GM19372 (cell line): ENCODE measurements at regions not wholly inside any gene's neighbourhood (a gene's known extent, or its start where the extent isn't known, plus 50 kb on each side); places are given as distances from the start of the nearest gene placed in this dataset.

Experiments used
- ATAC-seq: cut with Tn5 transposase; IDR thresholded peaks from one replicate; pipeline ENCODE4 v1.9.1; 2021; ENCODE audit warnings: mild to moderate bottlenecking, low read depth, moderate library complexity; ENCODE audit not compliant: unreplicated experiment

DNA sequence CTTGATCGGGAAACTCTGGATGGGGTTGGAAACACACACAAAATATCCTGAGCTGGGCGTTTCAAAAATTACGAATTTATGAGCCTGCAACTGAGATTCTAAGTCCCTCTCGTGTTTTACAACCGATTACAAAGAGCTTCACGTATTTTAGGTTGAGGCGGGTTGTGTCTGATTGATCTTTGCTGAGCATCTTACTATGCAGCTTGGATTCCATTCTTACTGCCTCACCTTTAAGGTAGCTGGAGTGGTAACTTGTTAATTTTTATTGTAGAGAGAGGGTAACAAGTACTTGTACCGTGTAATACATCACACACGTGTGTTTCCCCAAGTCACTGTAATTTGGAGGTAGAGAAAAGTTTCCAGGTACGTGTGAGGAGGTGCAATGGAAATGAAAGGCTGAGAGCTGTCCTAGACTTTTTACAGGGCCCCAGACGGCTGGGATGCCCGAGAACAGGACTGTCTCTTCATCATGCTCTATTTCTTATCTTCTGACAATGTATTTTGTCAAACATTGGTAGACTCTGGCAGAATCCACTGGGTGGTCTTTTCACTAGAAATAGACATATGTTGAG lies 97.8 kb upstream of the TENM3 start:
- no peak for ATAC-seq

DNA sequence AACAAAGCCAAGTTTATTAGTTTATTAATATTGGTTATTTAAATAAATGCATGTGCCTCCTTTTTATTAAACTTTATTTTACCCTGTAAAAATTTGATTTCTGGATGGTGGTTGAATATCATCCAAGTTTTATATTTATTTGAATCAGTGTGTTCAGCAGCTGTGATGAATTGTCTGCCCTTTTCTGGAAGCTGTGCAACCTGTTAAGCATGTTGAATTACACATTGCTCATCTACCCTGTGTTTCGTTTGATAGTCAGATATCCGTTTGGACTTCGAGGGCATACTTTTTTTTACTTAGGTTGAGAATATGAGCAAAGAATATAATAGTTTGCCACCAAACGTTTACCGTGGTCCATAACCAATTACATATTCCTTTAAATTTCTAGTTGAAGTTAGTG lies 95.8 kb upstream of the TENM3 start:
- no peak for ATAC-seq

DNA sequence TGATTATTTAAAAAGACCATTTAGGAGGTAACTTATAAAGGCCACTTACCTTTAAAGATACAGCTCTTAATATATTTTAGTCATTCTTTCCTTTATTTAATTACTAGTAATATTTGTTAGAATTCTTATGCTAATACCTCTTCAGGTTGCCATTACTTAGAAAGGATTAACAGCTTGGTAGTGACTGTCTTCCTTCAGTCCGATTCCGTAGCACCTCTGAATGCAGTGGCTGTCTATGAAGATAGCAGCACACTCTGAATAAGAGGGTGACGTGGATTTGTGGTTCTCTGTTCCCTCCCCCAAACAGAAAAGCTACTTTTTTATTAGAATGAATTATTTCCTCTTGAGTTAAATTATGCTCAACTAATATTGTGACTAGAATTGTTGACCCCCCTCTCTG lies 92.6 kb upstream of the TENM3 start:
- ATAC-seq = no peak

DNA sequence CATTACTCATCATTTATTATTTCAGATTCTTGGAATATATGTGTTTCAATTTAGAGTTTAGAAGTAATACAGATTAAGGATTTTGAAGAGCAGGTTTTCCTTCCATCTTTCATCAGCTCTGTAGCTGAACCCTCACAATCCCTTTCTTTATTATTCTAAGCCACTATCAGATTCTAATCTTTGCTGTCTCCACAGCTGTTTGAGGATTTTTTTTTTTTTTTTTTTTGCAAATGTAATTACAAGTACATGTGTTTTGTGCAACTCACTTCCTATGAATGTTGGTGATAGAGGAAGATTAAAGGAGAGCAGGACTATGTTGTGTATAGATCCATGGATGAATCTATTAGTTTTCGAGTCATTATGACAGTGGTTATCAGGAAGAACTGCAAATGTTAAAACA lies 87.4 kb upstream of the TENM3 start:
- no peak for ATAC-seq

DNA sequence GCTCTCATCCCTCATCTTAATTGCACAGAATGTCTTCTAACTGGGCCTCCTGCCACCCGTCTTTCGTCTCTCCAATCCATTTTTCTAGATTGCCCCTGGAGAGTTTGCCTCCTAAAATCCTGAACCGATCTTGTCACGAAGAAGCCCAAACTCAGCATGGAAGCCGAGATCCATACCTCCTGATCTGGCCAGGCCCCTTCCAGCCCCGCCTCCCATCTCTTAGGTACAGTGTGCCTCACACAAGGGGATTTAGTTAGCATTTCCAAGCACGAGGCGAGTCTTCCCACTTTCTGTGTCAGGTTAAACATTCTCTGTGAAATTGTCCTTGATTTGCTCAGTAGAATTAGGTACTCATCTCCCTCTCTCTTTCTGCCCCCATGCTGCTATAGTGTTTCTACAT lies 80.0 kb upstream of the TENM3 start:
- no peak for ATAC-seq

DNA sequence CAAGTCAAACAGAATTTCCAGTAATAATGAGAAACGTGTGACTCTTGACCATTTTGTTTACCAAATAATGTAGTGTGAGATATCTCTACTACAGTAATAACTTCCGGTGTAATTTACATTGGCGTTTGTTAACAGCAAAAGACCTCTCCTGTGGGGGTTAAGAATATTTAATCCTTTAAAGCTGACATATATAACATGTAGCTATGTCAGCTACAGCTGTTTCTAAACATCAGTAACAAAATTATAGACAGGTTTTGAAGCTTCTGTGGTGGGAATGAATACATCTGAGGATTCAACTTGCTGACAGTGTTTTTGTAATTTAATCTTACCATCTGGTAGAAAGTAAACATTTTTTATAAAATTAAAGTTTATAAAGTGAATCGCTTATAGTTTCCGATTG lies 73.6 kb upstream of the TENM3 start:
- no peak for ATAC-seq

DNA sequence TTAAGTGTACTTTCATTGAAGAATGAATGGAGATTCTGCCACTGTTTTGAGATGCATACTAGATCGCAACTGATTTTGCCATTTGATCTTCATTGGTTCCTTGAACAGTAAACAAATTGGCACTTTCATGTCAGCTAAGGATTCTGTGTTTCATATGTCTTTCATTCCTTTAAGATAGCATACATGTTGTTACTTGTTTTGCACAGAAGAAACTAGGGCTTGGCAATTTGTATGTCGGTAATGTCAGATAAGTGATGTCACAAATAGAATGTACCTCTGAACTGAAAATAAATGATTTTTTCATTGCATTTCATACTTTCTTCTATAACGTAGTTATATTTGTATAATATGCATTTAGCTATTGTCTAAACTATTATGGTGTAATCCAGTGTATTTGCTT lies 73.2 kb upstream of the TENM3 start:
- no peak for ATAC-seq

DNA sequence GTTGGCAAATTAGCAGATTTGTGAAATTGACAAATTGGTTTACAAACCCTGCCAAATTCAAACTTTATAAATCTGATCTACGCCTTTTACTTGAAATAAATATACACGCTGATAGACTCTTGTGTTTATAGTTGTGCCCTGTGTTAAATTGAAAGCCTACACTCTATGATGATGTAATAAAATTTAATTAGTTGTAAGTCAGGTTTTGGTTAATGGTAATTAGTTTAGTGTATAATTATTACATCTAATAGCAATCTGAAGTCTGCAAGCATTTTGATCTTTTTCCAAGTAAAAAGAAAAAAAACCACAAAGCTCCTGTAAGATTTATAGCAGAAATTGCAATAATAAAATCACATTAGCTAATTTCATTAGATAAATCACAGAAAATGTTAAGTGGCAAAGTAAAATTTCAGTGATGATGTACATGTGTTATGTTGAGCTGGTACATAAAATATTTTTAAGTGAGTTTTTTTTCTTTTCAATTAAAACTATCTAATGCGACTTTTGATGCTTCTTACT lies 72.7 kb upstream of the TENM3 start:
- no peak for ATAC-seq

DNA sequence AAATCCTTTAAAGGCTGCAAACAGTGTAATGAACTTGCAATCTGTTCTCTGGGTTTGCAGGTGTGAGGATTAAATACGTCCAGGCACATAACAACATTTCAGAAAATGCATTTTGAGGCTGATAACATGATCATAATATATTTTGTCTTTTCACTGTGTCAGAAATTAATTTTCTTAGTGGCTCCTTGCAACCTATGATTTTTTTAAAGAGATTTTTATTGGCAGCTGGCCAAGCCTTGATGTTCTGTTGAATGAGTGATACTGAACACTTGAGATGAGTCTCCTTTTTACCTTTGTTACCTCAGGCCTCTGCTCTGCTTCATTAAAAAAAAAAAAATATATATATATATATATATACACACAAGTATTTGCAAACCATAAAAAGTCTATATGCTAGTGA lies 68.2 kb upstream of the TENM3 start:
- ATAC-seq = no peak

DNA sequence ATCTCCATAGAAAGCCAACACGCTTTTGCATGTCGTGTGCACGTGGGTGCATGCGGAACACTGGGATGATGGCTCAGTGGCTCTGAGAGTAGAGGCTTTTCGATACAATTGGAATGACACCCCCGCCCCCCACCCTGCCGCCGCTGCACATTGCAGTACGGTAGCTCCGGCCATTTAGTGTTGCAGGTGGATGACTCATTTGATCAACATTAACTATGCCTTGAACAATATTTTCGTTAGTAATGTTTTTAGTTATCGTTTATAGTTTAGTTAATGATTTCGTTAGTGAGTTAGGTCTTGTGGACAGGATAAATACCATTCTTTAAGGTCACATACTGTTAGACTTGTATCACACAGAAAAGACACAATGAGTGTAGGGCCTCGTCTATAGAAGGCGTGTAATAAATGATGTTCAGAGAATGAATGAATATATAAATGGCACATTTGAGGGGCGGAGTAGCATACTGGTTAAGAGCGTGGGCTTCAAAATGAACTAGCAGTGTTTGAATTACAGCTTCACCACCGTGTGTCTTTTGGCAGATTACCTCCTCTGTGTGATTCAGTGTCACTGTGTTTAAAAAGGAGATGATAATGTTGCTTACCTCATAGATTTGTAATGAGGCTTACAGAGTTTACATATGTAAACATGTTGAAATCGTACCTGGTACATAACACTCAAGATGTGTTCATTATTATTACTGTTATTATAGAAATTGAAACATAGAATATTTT lies 67.2 kb upstream of the TENM3 start:
- no peak for ATAC-seq

DNA sequence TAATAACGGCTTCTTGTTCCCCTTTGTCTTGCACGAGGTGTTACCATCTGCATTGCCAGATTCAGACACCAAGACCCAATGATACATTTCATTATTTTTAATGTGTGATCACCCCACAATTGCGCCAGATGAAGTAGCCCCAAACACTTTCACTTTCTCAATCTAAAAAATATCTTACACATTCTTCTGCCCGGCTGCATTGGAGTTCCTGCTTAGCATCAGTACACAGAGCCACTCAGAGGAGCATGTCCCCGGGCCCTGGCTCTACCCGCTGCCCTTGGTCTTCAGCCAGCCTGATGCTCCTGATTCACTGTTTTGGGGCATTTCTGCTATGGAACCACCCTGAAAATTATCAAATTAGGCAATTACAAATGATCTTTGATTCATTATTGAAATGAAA lies 66.0 kb upstream of the TENM3 start:
- ATAC-seq = no peak

DNA sequence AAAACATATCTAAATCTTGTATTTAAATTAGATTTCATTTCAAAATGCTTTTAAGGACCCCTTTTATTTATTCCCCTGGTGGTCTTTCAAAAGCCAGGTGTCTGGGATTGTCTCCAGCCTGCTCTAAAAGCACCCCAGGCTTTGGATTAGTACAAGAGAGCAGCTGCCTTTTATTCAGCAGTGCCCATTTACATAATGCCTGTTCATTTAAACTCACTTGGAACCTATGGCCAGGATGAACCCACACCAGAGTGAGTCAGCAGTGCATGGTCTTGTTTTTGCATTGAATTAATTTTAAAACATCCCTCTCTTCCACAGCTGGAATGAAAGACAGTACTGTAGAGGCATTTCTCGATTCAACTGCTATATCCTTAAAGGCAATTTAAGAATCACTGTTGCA lies 64.1 kb upstream of the TENM3 start:
- ATAC-seq = no peak

DNA sequence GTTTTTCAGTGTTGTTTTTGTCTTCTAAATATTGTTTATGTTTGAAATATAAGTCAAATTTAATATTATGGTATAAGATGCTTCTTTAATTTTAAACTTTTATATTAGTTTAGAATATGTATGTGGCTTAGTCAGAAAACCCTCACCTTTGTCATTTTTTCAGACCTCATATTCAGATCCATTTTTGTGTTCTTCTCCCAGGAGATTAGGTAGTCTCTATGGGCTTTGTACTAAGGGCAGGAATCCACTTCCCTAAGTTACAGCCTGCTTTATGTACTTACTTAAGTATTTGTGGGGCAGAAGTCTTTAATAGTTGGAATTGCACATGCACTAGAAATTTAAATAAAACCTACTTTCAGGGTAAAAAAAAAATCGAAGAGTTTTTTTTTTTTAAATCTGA lies 63.5 kb upstream of the TENM3 start:
- ATAC-seq = no peak

DNA sequence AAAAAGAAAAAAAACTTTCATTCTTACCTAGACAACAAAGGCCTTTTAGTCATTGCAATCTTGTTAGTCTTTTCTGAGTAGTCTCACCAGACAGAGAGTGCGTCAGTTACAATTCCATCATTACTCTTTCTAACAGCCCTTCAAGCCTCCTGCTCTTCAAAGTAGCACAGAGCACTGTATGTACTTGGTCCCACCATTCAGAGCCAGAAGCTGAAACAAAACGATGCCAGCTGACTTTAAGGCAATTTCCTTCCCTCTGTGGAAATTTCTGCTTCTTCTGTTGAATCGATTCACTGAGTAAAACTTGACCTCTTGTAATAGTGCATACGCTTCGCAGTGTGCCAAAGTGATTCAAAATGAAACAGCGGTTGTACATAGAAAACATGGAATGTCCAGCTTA lies 57.7 kb upstream of the TENM3 start:
- no peak for ATAC-seq

DNA sequence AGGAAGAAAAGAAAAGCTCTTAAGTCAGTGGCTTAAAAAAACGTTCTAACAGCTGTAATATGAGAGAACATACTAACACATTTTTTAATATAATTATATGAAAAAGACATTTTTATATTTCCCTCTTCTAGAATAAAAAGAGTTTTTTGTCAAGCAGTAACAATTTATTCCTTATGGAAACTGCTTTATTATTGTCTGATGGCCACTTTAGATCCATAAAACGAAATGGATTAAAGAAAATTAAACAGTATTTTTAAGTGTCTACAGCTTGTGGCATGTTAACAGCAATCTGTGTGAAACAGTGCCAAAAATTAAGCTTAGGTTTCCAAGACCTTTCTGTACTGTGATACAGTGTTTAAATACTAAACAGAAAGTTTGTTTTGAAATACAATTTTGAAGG lies 55.5 kb upstream of the TENM3 start:
- ATAC-seq = no peak

DNA sequence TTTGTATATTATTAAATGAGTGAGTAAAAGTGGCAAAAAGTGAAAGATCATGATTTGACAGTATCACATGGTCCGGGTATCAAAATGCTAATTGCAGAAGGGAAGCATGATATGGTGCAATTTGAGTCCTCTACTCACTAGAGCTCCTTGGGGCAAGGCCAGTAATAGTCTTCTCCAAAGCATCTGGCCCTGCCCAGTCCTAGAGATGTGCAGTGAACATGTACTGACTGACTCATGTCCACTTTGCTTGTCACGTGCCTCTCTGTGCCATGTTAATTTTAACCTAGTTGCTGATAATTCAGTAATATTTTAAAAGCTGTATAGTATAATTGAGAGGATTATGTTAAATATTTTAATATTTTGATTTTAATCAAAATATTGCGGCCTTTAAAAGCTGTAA lies 54.6 kb upstream of the TENM3 start:
- no peak for ATAC-seq

DNA sequence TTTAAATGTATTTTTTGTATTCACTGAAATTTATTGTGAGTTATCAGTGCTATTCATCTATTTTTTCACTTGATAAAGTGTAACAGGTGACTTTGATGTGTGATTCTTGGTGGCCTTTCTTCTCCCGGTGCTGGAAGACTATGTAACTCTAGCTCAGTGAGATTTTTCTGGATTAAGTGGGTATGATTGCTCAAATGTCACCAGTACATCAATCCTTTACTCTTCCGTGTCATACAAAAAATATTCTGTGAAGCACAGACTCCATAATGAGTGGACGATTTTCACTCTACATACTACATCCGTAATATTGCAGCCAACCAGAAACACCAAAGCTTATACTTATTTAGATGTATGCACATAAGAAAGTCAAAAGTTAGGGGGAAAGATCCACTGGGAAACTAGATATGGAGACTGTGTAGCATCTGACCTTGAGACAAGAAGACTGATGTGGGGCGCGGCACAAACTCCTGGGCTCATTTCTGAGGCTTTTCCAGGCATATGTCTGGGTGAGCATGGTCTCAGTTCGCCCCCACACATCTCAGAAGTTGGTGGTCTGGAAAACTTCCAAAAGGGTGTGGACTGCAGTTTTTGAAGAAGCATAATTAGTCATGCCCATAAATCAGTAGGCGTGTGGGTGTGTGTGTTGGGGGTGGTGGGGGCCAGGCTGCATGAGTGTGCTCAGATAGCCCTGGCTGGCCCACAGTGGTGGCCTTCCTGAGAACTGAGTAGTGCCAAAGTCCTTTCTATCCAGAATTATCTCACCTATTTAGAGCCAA lies 53.9 kb upstream of the TENM3 start:
- ATAC-seq = no peak

DNA sequence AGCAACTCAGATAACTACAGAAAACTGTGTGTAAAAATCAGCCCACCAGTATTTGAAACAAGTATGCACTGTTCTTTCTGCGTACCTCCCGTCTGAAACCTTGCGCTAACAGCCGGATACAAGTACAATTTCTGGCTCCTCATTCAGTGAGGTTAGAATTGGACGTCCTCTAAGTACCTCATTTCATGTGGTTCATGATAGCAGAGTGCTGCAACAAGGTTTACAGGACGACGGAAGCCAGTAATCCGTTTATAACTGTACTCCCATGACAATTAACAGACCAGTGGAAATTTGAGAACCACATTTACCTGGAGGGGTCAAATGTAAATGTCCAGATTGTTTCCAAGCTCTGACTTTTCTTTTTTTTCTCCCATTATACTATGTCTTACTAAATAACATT lies 52.9 kb upstream of the TENM3 start:
- no peak for ATAC-seq

DNA sequence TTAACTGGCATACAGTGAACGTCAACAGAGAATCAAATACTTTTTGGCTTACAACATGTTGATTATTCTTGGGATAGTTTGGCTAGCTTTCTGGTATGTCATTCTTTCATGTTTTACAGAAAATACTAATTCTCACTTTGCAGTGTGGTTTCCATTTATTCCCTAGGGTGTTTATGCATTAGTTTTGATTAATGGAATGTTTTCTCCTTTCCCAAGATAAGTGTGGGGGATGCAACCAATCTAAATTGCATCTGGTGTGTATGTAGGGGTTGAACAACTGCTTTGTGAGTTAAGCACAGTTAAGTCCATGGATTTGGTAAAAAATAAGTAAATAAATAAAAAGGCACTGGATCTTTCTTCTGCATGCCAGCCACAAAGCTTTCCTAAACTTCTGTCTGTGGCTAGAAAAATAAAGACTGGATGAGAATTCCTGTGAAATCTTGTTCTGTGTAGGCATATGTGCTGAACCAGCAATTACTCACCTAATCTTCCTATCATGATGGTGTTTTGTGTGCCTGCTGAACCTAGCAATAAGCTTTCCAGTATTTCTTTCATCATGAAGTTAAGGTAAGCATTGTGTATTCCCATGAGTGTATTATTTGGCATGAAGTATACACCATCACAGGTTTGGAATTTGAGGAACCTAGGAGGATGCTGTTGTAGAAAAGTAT lies 50.6 kb upstream of the TENM3 start:
- no peak for ATAC-seq

DNA sequence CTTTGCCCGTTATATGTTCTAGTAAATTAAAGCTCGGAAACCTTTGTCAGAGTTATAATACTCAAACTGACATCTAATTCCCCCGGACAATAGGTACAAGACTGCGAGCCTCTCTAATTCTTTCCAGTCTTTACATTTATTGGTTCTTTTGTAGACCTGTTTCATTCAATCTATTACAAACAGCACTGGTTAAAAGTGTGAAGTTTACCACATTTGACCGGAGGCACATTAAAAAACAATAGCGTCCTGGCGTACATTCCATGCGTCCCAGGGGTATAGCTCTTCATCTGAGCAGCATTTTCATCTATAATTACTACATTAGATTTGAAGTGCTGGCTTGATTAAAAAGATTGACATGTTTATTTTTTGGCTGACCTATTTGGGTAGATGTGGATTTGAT lies 49.9 kb upstream of the TENM3 start:
- no peak for ATAC-seq
